ENCODE measurements at regions not wholly inside any gene's neighbourhood (a gene's known extent, or its start where the extent isn't known, plus 50 kb on each side); places are given as distances from the start of the nearest gene placed in this dataset.

DNA sequence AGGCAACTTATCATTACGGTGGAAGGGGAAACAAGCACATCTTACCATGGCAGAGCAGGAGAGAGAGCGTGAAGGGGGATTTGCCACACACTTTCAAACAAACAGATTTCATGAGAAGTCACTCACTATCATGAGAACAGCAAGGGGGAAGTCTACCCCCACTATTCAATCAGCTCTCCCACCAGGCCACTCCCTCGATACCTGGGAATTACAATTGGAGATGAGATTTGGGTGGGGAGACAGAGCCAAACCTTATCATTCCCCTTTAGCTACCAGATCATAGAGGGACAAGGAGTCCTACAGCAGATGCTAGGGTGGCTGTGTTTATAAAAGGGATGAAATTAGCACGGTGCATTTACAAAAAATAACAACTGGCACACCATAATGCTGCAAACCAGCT is 2149.4 kb upstream of the ACO1 start:
- TF ChIP-seq, protein P1, sequence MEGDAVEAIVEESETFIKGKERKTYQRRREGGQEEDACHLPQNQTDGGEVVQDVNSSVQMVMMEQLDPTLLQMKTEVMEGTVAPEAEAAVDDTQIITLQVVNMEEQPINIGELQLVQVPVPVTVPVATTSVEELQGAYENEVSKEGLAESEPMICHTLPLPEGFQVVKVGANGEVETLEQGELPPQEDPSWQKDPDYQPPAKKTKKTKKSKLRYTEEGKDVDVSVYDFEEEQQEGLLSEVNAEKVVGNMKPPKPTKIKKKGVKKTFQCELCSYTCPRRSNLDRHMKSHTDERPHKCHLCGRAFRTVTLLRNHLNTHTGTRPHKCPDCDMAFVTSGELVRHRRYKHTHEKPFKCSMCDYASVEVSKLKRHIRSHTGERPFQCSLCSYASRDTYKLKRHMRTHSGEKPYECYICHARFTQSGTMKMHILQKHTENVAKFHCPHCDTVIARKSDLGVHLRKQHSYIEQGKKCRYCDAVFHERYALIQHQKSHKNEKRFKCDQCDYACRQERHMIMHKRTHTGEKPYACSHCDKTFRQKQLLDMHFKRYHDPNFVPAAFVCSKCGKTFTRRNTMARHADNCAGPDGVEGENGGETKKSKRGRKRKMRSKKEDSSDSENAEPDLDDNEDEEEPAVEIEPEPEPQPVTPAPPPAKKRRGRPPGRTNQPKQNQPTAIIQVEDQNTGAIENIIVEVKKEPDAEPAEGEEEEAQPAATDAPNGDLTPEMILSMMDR (IDR thresholded peaks at IDR 0.05; ENCODE audit: low read depth, low read length, poor library complexity, severe bottlenecking): no peak
- TF ChIP-seq EZH2phosphoT487 (IDR thresholded peaks at IDR 0.05; ENCODE audit: borderline replicate concordance, low read length): no peak

All from DOHH2 (cell line).